ENCODE measurements at regions not wholly inside any gene's neighbourhood (a gene's known extent, or its start where the extent isn't known, plus 50 kb on each side); places are given as distances from the start of the nearest gene placed in this dataset.

GRCh38 chr1:98331718-98332311 lies 329.7 kb upstream of the SNX7 start:
- peaks cover 34% of the 10 kb centered on the region for H3K4me1 ChIP-seq (ENCODE audit: insufficient read depth)
- no peak for TF ChIP-seq EZH2phosphoT487 (IDR thresholded peaks at IDR 0.05; ENCODE audit: insufficient read depth, low read depth)
- TF ChIP-seq EZH2 (IDR thresholded peaks at IDR 0.05; ENCODE audit: insufficient read depth, poor library complexity, severe bottlenecking): no peak
- in situ Hi-C loops (cut with MboI): no loop called here
- no peak for DNase-seq
- H3F3A ChIP-seq (ENCODE audit: insufficient read depth): peaks cover 21% of the 10 kb centered on the region
- no peaks in the 10 kb centered on the region for H3K36me3 ChIP-seq (ENCODE audit: low read depth)
- no peak overlapping the region for H3K9ac ChIP-seq
- H2AFZ ChIP-seq: no peak overlapping the region; the same call in 1 of the 2 replicates
- no peaks in the 10 kb centered on the region for H3K79me2 ChIP-seq (ENCODE audit: insufficient read depth)
- no peaks in the 10 kb centered on the region for H3K27me3 ChIP-seq (replicated peaks; ENCODE audit: insufficient read depth)
- H4K20me1 ChIP-seq (ENCODE audit: insufficient read depth): no peaks in the 10 kb centered on the region
- H3K4me2 ChIP-seq (ENCODE audit: unreplicated experiment): no peak overlapping the region
- WGBS, 2 experiments (ENCODE audit: low coverage in 1 of 2, low lambda C conversion rate in 2 of 2, missing lambda C conversion rate in 2 of 2): 79 to 82% methylated on average over 5 of the region's 5 CpGs
- H3K9me2 ChIP-seq (ENCODE audit: insufficient read depth): no peaks in the 10 kb centered on the region; the same call in 1 of the 2 replicates
- H3K9me3 ChIP-seq (ENCODE audit: low read depth): no peaks in the 10 kb centered on the region
- H3K27ac ChIP-seq: peak overlapping the region; percentile 27; the same call in 1 of the 2 replicates
- H3K4me3 ChIP-seq: no peak overlapping the region

- Histone ChIP-seq H3K9me2 (ENCODE audit: insufficient read depth) (no peaks in the 10 kb centered on the region; the same call in 1 of the 2 replicates), H3K4me1 (ENCODE audit: insufficient read depth) (peaks cover 40% of the 10 kb centered on the region), H4K20me1 (ENCODE audit: insufficient read depth) (no peaks in the 10 kb centered on the region), H3K9me3 (ENCODE audit: low read depth) (no peaks in the 10 kb centered on the region), H3F3A (ENCODE audit: insufficient read depth) (peaks cover 26% of the 10 kb centered on the region), H2AFZ (peak overlapping the region; percentile 58), H3K4me3 (no peak overlapping the region), H3K27me3 (replicated peaks; ENCODE audit: insufficient read depth) (no peaks in the 10 kb centered on the region), H3K4me2 (ENCODE audit: unreplicated experiment) (peak overlapping the region; percentile 37), H3K79me2 (ENCODE audit: insufficient read depth) (no peaks in the 10 kb centered on the region), H3K27ac (peak overlapping the region; percentile 27; the same call in 1 of the 2 replicates), H3K36me3 (ENCODE audit: low read depth) (no peaks in the 10 kb centered on the region), H3K9ac (peak overlapping the region; percentile 29; the same call in 1 of the 2 replicates)
- WGBS, 2 experiments (ENCODE audit: low coverage in 1 of 2, low lambda C conversion rate in 2 of 2, missing lambda C conversion rate in 2 of 2): 65 to 70% methylated on average over 3 of the region's 3 CpGs
- in situ Hi-C loops (cut with MboI): no loop called here
- DNase-seq: peak; percentile 65
- no peak for TF ChIP-seq EZH2phosphoT487 (IDR thresholded peaks at IDR 0.05; ENCODE audit: insufficient read depth, low read depth)
- TF ChIP-seq EZH2 (IDR thresholded peaks at IDR 0.05; ENCODE audit: insufficient read depth, poor library complexity, severe bottlenecking): no peak
Measured at GRCh38 chr1:98331243-98331642, 330.3 kb upstream of the SNX7 start.

- Histone ChIP-seq H4K20me1 (ENCODE audit: insufficient read depth) (no peaks in the 10 kb centered on the region), H3K4me3 (no peak overlapping the region), H3K9ac (no peak overlapping the region), H3F3A (ENCODE audit: insufficient read depth) (peaks cover 34% of the 10 kb centered on the region), H3K79me2 (ENCODE audit: insufficient read depth) (no peaks in the 10 kb centered on the region), H3K27ac (no peak overlapping the region), H2AFZ (no peak overlapping the region), H3K4me1 (ENCODE audit: insufficient read depth) (peaks cover 50% of the 10 kb centered on the region), H3K9me3 (ENCODE audit: low read depth) (no peaks in the 10 kb centered on the region), H3K36me3 (ENCODE audit: low read depth) (no peaks in the 10 kb centered on the region), H3K9me2 (ENCODE audit: insufficient read depth) (no peaks in the 10 kb centered on the region; the same call in 1 of the 2 replicates), H3K4me2 (ENCODE audit: unreplicated experiment) (no peak overlapping the region), H3K27me3 (replicated peaks; ENCODE audit: insufficient read depth) (no peaks in the 10 kb centered on the region)
- TF ChIP-seq EZH2 (IDR thresholded peaks at IDR 0.05; ENCODE audit: insufficient read depth, poor library complexity, severe bottlenecking) (no peak), EZH2phosphoT487 (IDR thresholded peaks at IDR 0.05; ENCODE audit: insufficient read depth, low read depth) (no peak)
- DNase-seq: no peak
- 97 to 99% methylated on average over 3 of the region's 3 CpGs for WGBS, 2 experiments (ENCODE audit: low coverage in 1 of 2, low lambda C conversion rate in 2 of 2, missing lambda C conversion rate in 2 of 2)
- in situ Hi-C loops (cut with MboI): no loop called here
Measured at GRCh38 chr1:98330224-98330623, 331.3 kb upstream of the SNX7 start.

- no peaks in the 10 kb centered on the region for H3K27me3 ChIP-seq (replicated peaks; ENCODE audit: insufficient read depth)
- peaks cover 47% of the 10 kb centered on the region for H3F3A ChIP-seq (ENCODE audit: insufficient read depth)
- no peak overlapping the region for H3K4me3 ChIP-seq
- peaks cover 64% of the 10 kb centered on the region for H3K4me1 ChIP-seq (ENCODE audit: insufficient read depth)
- no peak for DNase-seq
- no peaks in the 10 kb centered on the region for H3K36me3 ChIP-seq (ENCODE audit: low read depth)
- no peaks in the 10 kb centered on the region for H4K20me1 ChIP-seq (ENCODE audit: insufficient read depth)
- no peak overlapping the region for H3K9ac ChIP-seq
- in situ Hi-C loops (cut with MboI): no loop called here
- no peaks in the 10 kb centered on the region for H3K79me2 ChIP-seq (ENCODE audit: insufficient read depth)
- H3K4me2 ChIP-seq (ENCODE audit: unreplicated experiment): no peak overlapping the region
- no peak overlapping the region for H2AFZ ChIP-seq
- no peaks in the 10 kb centered on the region; the same call in 1 of the 2 replicates for H3K9me2 ChIP-seq (ENCODE audit: insufficient read depth)
- H3K9me3 ChIP-seq (ENCODE audit: low read depth): no peaks in the 10 kb centered on the region
- TF ChIP-seq EZH2phosphoT487 (IDR thresholded peaks at IDR 0.05; ENCODE audit: insufficient read depth, low read depth) (no peak), EZH2 (IDR thresholded peaks at IDR 0.05; ENCODE audit: insufficient read depth, poor library complexity, severe bottlenecking) (no peak)
- no peak overlapping the region for H3K27ac ChIP-seq
Measured at GRCh38 chr1:98328855-98329254, 332.7 kb upstream of the SNX7 start.
